Astrocyte (in vitro differentiated cells and primary cell): ENCODE measurements at regions not wholly inside any gene's neighbourhood (a gene's known extent, or its start where the extent isn't known, plus 50 kb on each side); places are given as distances from the start of the nearest gene placed in this dataset.
"Not testable (repeated sequence)": the region's sequence is repeated elsewhere in the genome, so short reads cannot be mapped to it uniquely, and the experiment has no call there.

Experiments
- DNase-seq: peaks from one replicate; pipeline ENCODE4 v3.0.0-alpha.2; 2010; ENCODE audit warnings: low read depth
- FAIRE-seq: peaks from 2 replicates; lab custom pipeline; 2011; peaks lifted over from hg19 to GRCh38; lab: Jason Lieb, UNC
- H2AFZ ChIP-seq: 2 replicates; pipeline ENCODE4 v1.6.0; 2012; ENCODE audit warnings: low read depth, low read length, inconsistent platforms
- H3K27ac ChIP-seq: 2 replicates; pipeline ENCODE4 v1.5.1; 2011; ENCODE audit warnings: low read depth, low read length, inconsistent platforms
- H3K27me3 ChIP-seq: 2 replicates; pipeline ENCODE4 v1.6.0; 2011; ENCODE audit warnings: low read length, inconsistent platforms; ENCODE audit not compliant: insufficient read depth
- H3K36me3 ChIP-seq: 2 replicates; pipeline ENCODE4 v1.5.1; 2011; ENCODE audit warnings: low read length, inconsistent platforms; ENCODE audit not compliant: insufficient read depth
- H3K4me1 ChIP-seq: 2 replicates; pipeline ENCODE4 v1.5.1; 2011; ENCODE audit warnings: low read length, inconsistent platforms; ENCODE audit not compliant: insufficient read depth
- H3K4me2 ChIP-seq: 2 replicates; pipeline ENCODE4 v1.6.0; 2012; ENCODE audit warnings: low read length, inconsistent platforms
- H3K4me3 ChIP-seq: 2 replicates; pipeline ENCODE4 v1.5.1; 2011; ENCODE audit warnings: low read depth, mild to moderate bottlenecking, low read length, inconsistent platforms; ENCODE audit not compliant: insufficient read depth
- H3K79me2 ChIP-seq: 2 replicates; pipeline ENCODE4 v1.6.0; 2012; ENCODE audit warnings: mild to moderate bottlenecking, low read length, inconsistent platforms; ENCODE audit not compliant: insufficient read depth
- H3K9ac ChIP-seq: 2 replicates; pipeline ENCODE4 v1.6.0; 2012; ENCODE audit warnings: mild to moderate bottlenecking, low read length, inconsistent platforms
- H3K9me3 ChIP-seq: 2 replicates; pipeline ENCODE4 v1.5.1; 2012; ENCODE audit warnings: low read depth, mild to moderate bottlenecking, low read length, inconsistent platforms; ENCODE audit not compliant: insufficient read depth
- H4K20me1 ChIP-seq: 2 replicates; pipeline ENCODE4 v1.6.0; 2012; ENCODE audit warnings: low read length, inconsistent platforms; ENCODE audit not compliant: insufficient read depth
- H3K27ac Mint-ChIP-seq: one replicate; pipeline ENCODE4 v1.8.0; 2021; ENCODE audit warnings: mild to moderate bottlenecking, mixed read lengths; ENCODE audit not compliant: unreplicated experiment
- H3K27me3 Mint-ChIP-seq: one replicate; pipeline ENCODE4 v1.8.0; 2021; ENCODE audit warnings: low read depth, mixed read lengths; ENCODE audit not compliant: unreplicated experiment
- H3K36me3 Mint-ChIP-seq: one replicate; pipeline ENCODE4 v1.8.0; 2021; ENCODE audit warnings: low read depth, mixed read lengths; ENCODE audit not compliant: unreplicated experiment
- H3K4me1 Mint-ChIP-seq: one replicate; pipeline ENCODE4 v1.8.0; 2021; ENCODE audit warnings: low read depth, mixed read lengths; ENCODE audit not compliant: unreplicated experiment
- H3K4me3 Mint-ChIP-seq: one replicate; pipeline ENCODE4 v1.8.0; 2021; ENCODE audit warnings: mild to moderate bottlenecking, moderate library complexity, mixed read lengths; ENCODE audit not compliant: unreplicated experiment
- H3K9me3 Mint-ChIP-seq: one replicate; pipeline ENCODE4 v1.8.0; 2021; ENCODE audit warnings: mild to moderate bottlenecking, mixed read lengths; ENCODE audit not compliant: unreplicated experiment
- CTCF ChIP-seq: IDR thresholded peaks from 2 replicates; pipeline ENCODE4 v1.5.1; 2011; ENCODE audit warnings: low read depth, mild to moderate bottlenecking, inconsistent platforms, low read length, moderate library complexity; ENCODE audit not compliant: insufficient read depth
- EZH2 ChIP-seq: IDR thresholded peaks from 2 replicates; pipeline ENCODE4 v1.6.1; 2012; ENCODE audit warnings: mild to moderate bottlenecking, low read length, inconsistent platforms; ENCODE audit not compliant: insufficient read depth

- H3K4me3 ChIP-seq = no peak overlapping the region
- Mint-ChIP-seq H3K27me3 (no peaks in the 10 kb centered on the region), H3K4me3 (no peak overlapping the region), H3K27ac (no peak overlapping the region), H3K36me3 (no peaks in the 10 kb centered on the region), H3K4me1 (no peaks in the 10 kb centered on the region), H3K9me3 (no peaks in the 10 kb centered on the region)
- no peaks in the 10 kb centered on the region for H4K20me1 ChIP-seq
- DNase-seq (no peak), FAIRE-seq (no peak)
- H3K36me3 ChIP-seq = no peaks in the 10 kb centered on the region
- no peaks in the 10 kb centered on the region for H3K9me3 ChIP-seq
- no peak overlapping the region for H3K27ac ChIP-seq
- H3K4me1 ChIP-seq = no peaks in the 10 kb centered on the region
- no peaks in the 10 kb centered on the region for H3K79me2 ChIP-seq
- no peak overlapping the region for H3K4me2 ChIP-seq
- no peaks in the 10 kb centered on the region for H3K27me3 ChIP-seq
- H2AFZ ChIP-seq = no peak overlapping the region
- H3K9ac ChIP-seq = no peak overlapping the region
- TF ChIP-seq EZH2 (no peak), CTCF (no peak)
These were observed 1360.9 kb downstream of the SI start for GRCh38 chr3:163717377-163717776.

GRCh38 chr3:163708428-163708827 is 1369.9 kb downstream of the SI start:
- Mint-ChIP-seq H3K4me1 (no peaks in the 10 kb centered on the region), H3K9me3 (no peaks in the 10 kb centered on the region), H3K36me3 (no peaks in the 10 kb centered on the region), H3K27ac (no peak overlapping the region), H3K27me3 (no peaks in the 10 kb centered on the region), H3K4me3 (no peak overlapping the region)
- Histone ChIP-seq H2AFZ (no peak overlapping the region), H3K4me1 (no peaks in the 10 kb centered on the region), H3K4me2 (no peak overlapping the region), H3K9ac (no peak overlapping the region), H3K27ac (no peak overlapping the region), H3K79me2 (no peaks in the 10 kb centered on the region), H3K4me3 (no peak overlapping the region), H3K36me3 (no peaks in the 10 kb centered on the region), H4K20me1 (no peaks in the 10 kb centered on the region), H3K27me3 (no peaks in the 10 kb centered on the region), H3K9me3 (no peaks in the 10 kb centered on the region)
- TF ChIP-seq CTCF (no peak), EZH2 (no peak)
- FAIRE-seq (no peak), DNase-seq (no peak)

GRCh38 chr3:163707659-163708058 is 1370.6 kb downstream of the SI start:
- Mint-ChIP-seq H3K4me1 (no peaks in the 10 kb centered on the region), H3K36me3 (no peaks in the 10 kb centered on the region), H3K9me3 (no peaks in the 10 kb centered on the region), H3K27me3 (no peaks in the 10 kb centered on the region), H3K27ac (no peak overlapping the region), H3K4me3 (no peak overlapping the region)
- Histone ChIP-seq H3K79me2 (no peaks in the 10 kb centered on the region), H3K27me3 (no peaks in the 10 kb centered on the region), H3K4me2 (no peak overlapping the region), H3K9me3 (no peaks in the 10 kb centered on the region), H3K4me3 (no peak overlapping the region), H3K27ac (no peak overlapping the region), H2AFZ (no peak overlapping the region), H3K36me3 (no peaks in the 10 kb centered on the region), H3K9ac (no peak overlapping the region), H3K4me1 (no peaks in the 10 kb centered on the region), H4K20me1 (no peaks in the 10 kb centered on the region)
- FAIRE-seq (no peak), DNase-seq (no peak)
- TF ChIP-seq EZH2 (no peak), CTCF (no peak)

GRCh38 chr3:163698221-163698620 is 1380.1 kb downstream of the SI start:
- H2AFZ ChIP-seq, H3K4me1 ChIP-seq, H3K27ac ChIP-seq, H3K9me3 ChIP-seq, H3K79me2 ChIP-seq, DNase-seq, H3K27me3 Mint-ChIP-seq, H3K27ac Mint-ChIP-seq, H3K9me3 Mint-ChIP-seq, H3K9ac ChIP-seq, H3K36me3 Mint-ChIP-seq, H3K4me1 Mint-ChIP-seq, H3K4me3 Mint-ChIP-seq, H3K4me3 ChIP-seq, H4K20me1 ChIP-seq, H3K4me2 ChIP-seq, H3K36me3 ChIP-seq, H3K27me3 ChIP-seq, FAIRE-seq: not testable (repeated sequence)
